GM23338 (cell line): ENCODE measurements at regions not wholly inside any gene's neighbourhood (a gene's known extent, or its start where the extent isn't known, plus 50 kb on each side); places are given as distances from the start of the nearest gene placed in this dataset.
"Not testable (repeated sequence)": the region's sequence is repeated elsewhere in the genome, so short reads cannot be mapped to it uniquely, and the experiment has no call there.

Experiments used
- ATAC-seq: fragments of 200-7000 bp; cut with Tn5 transposase; 3 replicates; pipeline ENCODE4 v1.9.1; 2020
- DNase-seq: peaks from one replicate; pipeline ENCODE4 v3.0.0-alpha.2; 2015; ENCODE audit warnings: low spot score
- H2AFZ ChIP-seq: fragments of 200-600 bp; sonication (generic); 2 replicates; pipeline ENCODE4 v1.8.0; 2016; ENCODE audit warnings: antibody characterized with exemption, mild to moderate bottlenecking, moderate library complexity
- H3F3A ChIP-seq: fragments of 200-600 bp; sonication (generic); replicated peaks from 2 replicates; pipeline ENCODE4 v1.8.0; 2017; ENCODE audit warnings: antibody characterized with exemption, mixed run types, low read depth
- H3K27ac ChIP-seq: fragments of 200-600 bp; sonication (generic); 2 replicates; pipeline ENCODE4 v1.6.1; 2016; ENCODE audit warnings: low read depth
- H3K27me3 ChIP-seq: fragments of 200-600 bp; sonication (generic); 2 replicates; pipeline ENCODE4 v1.8.0; 2016; ENCODE audit warnings: mild to moderate bottlenecking, mixed run types, moderate library complexity; ENCODE audit not compliant: insufficient read depth
- H3K36me3 ChIP-seq: fragments of 200-600 bp; sonication (generic); 2 replicates; pipeline ENCODE4 v1.8.0; 2016; ENCODE audit warnings: mild to moderate bottlenecking; ENCODE audit not compliant: insufficient read depth
- H3K4me1 ChIP-seq: fragments of 200-600 bp; sonication (generic); 2 replicates; pipeline ENCODE4 v1.8.0; 2016; ENCODE audit warnings: mild to moderate bottlenecking, moderate library complexity; ENCODE audit not compliant: insufficient read depth
- H3K4me2 ChIP-seq: fragments of 200-600 bp; sonication (generic); 2 replicates; pipeline ENCODE4 v1.7.1; 2017; ENCODE audit warnings: mixed run types
- H3K4me3 ChIP-seq: fragments of 200-600 bp; sonication (generic); 2 replicates; pipeline ENCODE4 v1.6.1; 2016; ENCODE audit warnings: mixed run types
- H3K79me2 ChIP-seq: fragments of 200-600 bp; sonication (generic); replicated peaks from 2 replicates; pipeline ENCODE4 v1.8.0; 2017; ENCODE audit warnings: mild to moderate bottlenecking; ENCODE audit not compliant: insufficient read depth
- H3K9me2 ChIP-seq: fragments of 200-600 bp; sonication (generic); 2 replicates; pipeline ENCODE4 v1.8.0; 2017; ENCODE audit not compliant: insufficient read depth
- H4K20me1 ChIP-seq: fragments of 200-600 bp; sonication (generic); replicated peaks from 2 replicates; pipeline ENCODE4 v1.8.0; 2017; ENCODE audit warnings: mild to moderate bottlenecking; ENCODE audit not compliant: insufficient read depth
- H3K27ac Mint-ChIP-seq: 2 replicates; pipeline ENCODE4 v1.8.0; 2020; ENCODE audit warnings: inconsistent platforms, mild to moderate bottlenecking, moderate library complexity, mixed read lengths
- H3K27me3 Mint-ChIP-seq: 3 replicates; pipeline ENCODE4 v1.8.0; 2022; ENCODE audit warnings: low read depth, mild to moderate bottlenecking, moderate library complexity, mixed read lengths, inconsistent platforms; ENCODE audit not compliant: insufficient read depth, poor library complexity
- H3K36me3 Mint-ChIP-seq: 3 replicates; pipeline ENCODE4 v1.8.0; 2021; ENCODE audit warnings: low read depth, mild to moderate bottlenecking, inconsistent platforms, moderate library complexity, mixed read lengths
- H3K4me1 Mint-ChIP-seq: 3 replicates; pipeline ENCODE4 v1.8.0; 2020; ENCODE audit warnings: mild to moderate bottlenecking, inconsistent platforms, mixed read lengths
- H3K4me3 Mint-ChIP-seq: 3 replicates; pipeline ENCODE4 v1.8.0; 2021; ENCODE audit warnings: moderate library complexity, mild to moderate bottlenecking, inconsistent platforms, mixed read lengths
- H3K9me3 Mint-ChIP-seq: 3 replicates; pipeline ENCODE4 v1.8.0; 2020; ENCODE audit warnings: moderate library complexity, mild to moderate bottlenecking, inconsistent platforms, mixed read lengths
- CREB1 ChIP-seq: fragments of 250-450 bp; sonication (Bioruptor Pico); IDR thresholded peaks from 2 replicates; pipeline ENCODE4 v1.5.0; 2020; ENCODE audit warnings: low read depth, mild to moderate bottlenecking, moderate library complexity
- EZH2 ChIP-seq: fragments of 200-600 bp; sonication (generic); IDR thresholded peaks from one replicate; pipeline ENCODE4 v1.8.0; 2017; ENCODE audit warnings: antibody characterized with exemption, mild to moderate bottlenecking, low read depth; ENCODE audit not compliant: unreplicated experiment
- EZH2phosphoT487 ChIP-seq: fragments of 200-600 bp; sonication (generic); IDR thresholded peaks from one replicate; pipeline ENCODE4 v1.8.1; 2018; ENCODE audit warnings: antibody characterized with exemption; ENCODE audit not compliant: unreplicated experiment
- NANOG ChIP-seq: IDR thresholded peaks from 2 replicates; pipeline ENCODE4 v1.6.1; 2016; ENCODE audit warnings: antibody characterized with exemption, borderline replicate concordance
- STAT1 ChIP-seq: IDR thresholded peaks from one replicate; pipeline ENCODE4 v1.6.1; 2016; ENCODE audit warnings: antibody characterized with exemption; ENCODE audit not compliant: unreplicated experiment
- ZNF114 ChIP-seq: fragments of 250-450 bp; sonication (Bioruptor Pico); IDR thresholded peaks from 2 replicates; pipeline ENCODE4 v1.5.0; 2020; ENCODE audit warnings: mild to moderate bottlenecking, moderate library complexity
- ZNF331 ChIP-seq: fragments of 250-450 bp; sonication (Bioruptor Pico); IDR thresholded peaks from 2 replicates; pipeline ENCODE4 v1.5.0; 2020; ENCODE audit warnings: low read depth, mild to moderate bottlenecking, moderate library complexity
- TF ChIP-seq, protein P1 (sequence below), 2 experiments: fragments of 200-600 bp in 1 of 2; sonication (generic) in 1 of 2; conservative IDR thresholded peaks; 2 replicates each; pipeline versions ENCODE4 v1.5.1 to v1.6.1; 2016 to 2017; ENCODE audit warnings: antibody characterized with exemption in 2 of 2, low read depth in 2 of 2, mild to moderate bottlenecking in 2 of 2, moderate library complexity in 1 of 2
- TF ChIP-seq, protein P2 (sequence below): fragments of 250-450 bp; sonication (Bioruptor Pico); IDR thresholded peaks from 2 replicates; pipeline ENCODE4 v1.5.0; 2020; ENCODE audit warnings: mild to moderate bottlenecking, moderate library complexity
- TF ChIP-seq, protein P3 (sequence below): IDR thresholded peaks from one replicate; pipeline ENCODE4 v1.6.1; 2018; ENCODE audit warnings: antibody characterized with exemption; ENCODE audit not compliant: unreplicated experiment

DNA sequence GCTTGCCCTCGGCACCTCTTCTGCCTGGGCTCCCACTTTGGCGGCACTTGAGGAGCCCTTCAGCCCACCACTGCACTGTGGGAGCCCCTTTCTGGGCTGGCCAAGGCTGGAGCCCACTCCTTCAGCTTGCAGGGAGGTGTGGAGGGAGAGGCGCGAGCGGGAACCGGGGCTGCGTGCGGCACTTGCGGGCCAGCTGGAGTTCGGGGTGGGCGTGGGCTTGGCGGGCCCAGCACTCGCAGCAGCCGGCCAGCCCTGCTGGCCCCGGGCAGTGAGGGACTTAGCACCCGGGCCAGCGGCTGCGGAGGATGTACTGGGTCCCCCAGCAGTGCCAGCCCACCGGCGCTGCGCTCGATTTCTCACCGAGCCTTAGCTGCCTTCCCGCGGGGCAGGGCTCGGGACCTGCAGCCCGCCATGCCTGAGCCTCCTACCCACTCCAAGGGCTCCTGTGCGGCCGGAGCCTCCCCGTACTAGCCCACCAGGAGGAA, 699.1 kb downstream of the C12orf50 start:
- not testable (repeated sequence) for H3K27me3 ChIP-seq, H3K4me1 Mint-ChIP-seq, H3K79me2 ChIP-seq, H3K4me3 Mint-ChIP-seq, H3K9me2 ChIP-seq, DNase-seq, H3K27ac Mint-ChIP-seq, H3K4me3 ChIP-seq, H2AFZ ChIP-seq, H3K36me3 ChIP-seq, H3K36me3 Mint-ChIP-seq, ATAC-seq, H3K27me3 Mint-ChIP-seq, H4K20me1 ChIP-seq, H3K9me3 Mint-ChIP-seq, H3K27ac ChIP-seq, H3F3A ChIP-seq, H3K4me1 ChIP-seq, H3K4me2 ChIP-seq

DNA sequence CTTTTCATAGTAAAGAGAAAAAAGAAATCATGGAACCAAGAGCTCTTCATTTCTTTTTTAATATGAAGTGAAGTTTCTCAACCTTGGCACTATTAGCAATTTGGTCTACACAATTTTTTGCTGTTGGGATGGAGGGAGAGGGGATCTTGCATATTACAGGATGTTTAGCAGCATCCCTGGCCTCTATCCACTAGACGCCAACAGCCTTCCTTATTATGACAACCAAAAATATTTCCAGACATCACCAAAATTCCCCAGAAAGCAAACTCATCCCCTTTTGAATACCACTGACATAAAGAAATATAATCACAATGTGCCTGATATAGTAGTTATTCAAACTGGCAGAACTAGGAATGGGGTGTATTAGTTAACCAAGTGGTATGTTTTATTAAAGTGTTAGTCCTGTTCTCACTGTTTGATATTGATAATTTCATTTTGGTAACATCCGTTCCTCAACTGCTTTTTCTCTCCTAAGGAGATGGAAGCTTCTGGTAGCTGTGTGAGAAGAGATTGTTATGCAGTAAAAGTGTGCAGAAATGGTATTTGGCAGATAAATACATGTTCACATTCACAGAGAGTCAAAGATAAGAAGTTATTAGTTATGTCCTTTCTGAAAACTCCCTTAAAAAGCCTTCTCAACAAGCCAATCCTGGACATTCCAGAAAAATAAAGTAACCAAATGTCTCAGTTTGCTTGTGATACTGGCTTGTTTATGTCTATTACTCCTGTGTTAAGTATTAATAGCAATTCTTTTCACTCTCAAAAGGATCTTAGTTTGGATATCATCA, 699.9 kb downstream of the C12orf50 start:
- ATAC-seq, result no peak
- DNase-seq, result no peak
- no peaks in the 10 kb centered on the region for H3K36me3 ChIP-seq
- no peaks in the 10 kb centered on the region for H4K20me1 ChIP-seq
- no peaks in the 10 kb centered on the region for H3K4me1 ChIP-seq
- H3K27ac ChIP-seq, result no peak overlapping the region
- Mint-ChIP-seq H3K36me3 (no peaks in the 10 kb centered on the region), H3K4me1 (no peaks in the 10 kb centered on the region; the same call in 2 of the 3 replicates), H3K9me3 (no peaks in the 10 kb centered on the region), H3K4me3 (no peak overlapping the region), H3K27me3 (no peaks in the 10 kb centered on the region), H3K27ac (no peak overlapping the region)
- H2AFZ ChIP-seq, result no peak overlapping the region
- no peaks in the 10 kb centered on the region for H3K27me3 ChIP-seq
- no peaks in the 10 kb centered on the region for H3K79me2 ChIP-seq
- H3K4me2 ChIP-seq, result no peak overlapping the region
- no peak overlapping the region for H3K4me3 ChIP-seq
- no peaks in the 10 kb centered on the region for H3K9me2 ChIP-seq
- H3F3A ChIP-seq, result no peaks in the 10 kb centered on the region
- TF ChIP-seq ZNF114 (CRISPR knock-in tag) (no peak), EZH2phosphoT487 (no peak), EZH2 (no peak), NANOG (no peak), CREB1 (no peak), ZNF331 (CRISPR knock-in tag) (no peak), STAT1 (no peak)
- TF ChIP-seq, protein P1, sequence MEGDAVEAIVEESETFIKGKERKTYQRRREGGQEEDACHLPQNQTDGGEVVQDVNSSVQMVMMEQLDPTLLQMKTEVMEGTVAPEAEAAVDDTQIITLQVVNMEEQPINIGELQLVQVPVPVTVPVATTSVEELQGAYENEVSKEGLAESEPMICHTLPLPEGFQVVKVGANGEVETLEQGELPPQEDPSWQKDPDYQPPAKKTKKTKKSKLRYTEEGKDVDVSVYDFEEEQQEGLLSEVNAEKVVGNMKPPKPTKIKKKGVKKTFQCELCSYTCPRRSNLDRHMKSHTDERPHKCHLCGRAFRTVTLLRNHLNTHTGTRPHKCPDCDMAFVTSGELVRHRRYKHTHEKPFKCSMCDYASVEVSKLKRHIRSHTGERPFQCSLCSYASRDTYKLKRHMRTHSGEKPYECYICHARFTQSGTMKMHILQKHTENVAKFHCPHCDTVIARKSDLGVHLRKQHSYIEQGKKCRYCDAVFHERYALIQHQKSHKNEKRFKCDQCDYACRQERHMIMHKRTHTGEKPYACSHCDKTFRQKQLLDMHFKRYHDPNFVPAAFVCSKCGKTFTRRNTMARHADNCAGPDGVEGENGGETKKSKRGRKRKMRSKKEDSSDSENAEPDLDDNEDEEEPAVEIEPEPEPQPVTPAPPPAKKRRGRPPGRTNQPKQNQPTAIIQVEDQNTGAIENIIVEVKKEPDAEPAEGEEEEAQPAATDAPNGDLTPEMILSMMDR (conservative IDR thresholded peaks at IDR 0.05; ENCODE audit: low read depth in 2 of 2), result no peak
- TF ChIP-seq, protein P2, sequence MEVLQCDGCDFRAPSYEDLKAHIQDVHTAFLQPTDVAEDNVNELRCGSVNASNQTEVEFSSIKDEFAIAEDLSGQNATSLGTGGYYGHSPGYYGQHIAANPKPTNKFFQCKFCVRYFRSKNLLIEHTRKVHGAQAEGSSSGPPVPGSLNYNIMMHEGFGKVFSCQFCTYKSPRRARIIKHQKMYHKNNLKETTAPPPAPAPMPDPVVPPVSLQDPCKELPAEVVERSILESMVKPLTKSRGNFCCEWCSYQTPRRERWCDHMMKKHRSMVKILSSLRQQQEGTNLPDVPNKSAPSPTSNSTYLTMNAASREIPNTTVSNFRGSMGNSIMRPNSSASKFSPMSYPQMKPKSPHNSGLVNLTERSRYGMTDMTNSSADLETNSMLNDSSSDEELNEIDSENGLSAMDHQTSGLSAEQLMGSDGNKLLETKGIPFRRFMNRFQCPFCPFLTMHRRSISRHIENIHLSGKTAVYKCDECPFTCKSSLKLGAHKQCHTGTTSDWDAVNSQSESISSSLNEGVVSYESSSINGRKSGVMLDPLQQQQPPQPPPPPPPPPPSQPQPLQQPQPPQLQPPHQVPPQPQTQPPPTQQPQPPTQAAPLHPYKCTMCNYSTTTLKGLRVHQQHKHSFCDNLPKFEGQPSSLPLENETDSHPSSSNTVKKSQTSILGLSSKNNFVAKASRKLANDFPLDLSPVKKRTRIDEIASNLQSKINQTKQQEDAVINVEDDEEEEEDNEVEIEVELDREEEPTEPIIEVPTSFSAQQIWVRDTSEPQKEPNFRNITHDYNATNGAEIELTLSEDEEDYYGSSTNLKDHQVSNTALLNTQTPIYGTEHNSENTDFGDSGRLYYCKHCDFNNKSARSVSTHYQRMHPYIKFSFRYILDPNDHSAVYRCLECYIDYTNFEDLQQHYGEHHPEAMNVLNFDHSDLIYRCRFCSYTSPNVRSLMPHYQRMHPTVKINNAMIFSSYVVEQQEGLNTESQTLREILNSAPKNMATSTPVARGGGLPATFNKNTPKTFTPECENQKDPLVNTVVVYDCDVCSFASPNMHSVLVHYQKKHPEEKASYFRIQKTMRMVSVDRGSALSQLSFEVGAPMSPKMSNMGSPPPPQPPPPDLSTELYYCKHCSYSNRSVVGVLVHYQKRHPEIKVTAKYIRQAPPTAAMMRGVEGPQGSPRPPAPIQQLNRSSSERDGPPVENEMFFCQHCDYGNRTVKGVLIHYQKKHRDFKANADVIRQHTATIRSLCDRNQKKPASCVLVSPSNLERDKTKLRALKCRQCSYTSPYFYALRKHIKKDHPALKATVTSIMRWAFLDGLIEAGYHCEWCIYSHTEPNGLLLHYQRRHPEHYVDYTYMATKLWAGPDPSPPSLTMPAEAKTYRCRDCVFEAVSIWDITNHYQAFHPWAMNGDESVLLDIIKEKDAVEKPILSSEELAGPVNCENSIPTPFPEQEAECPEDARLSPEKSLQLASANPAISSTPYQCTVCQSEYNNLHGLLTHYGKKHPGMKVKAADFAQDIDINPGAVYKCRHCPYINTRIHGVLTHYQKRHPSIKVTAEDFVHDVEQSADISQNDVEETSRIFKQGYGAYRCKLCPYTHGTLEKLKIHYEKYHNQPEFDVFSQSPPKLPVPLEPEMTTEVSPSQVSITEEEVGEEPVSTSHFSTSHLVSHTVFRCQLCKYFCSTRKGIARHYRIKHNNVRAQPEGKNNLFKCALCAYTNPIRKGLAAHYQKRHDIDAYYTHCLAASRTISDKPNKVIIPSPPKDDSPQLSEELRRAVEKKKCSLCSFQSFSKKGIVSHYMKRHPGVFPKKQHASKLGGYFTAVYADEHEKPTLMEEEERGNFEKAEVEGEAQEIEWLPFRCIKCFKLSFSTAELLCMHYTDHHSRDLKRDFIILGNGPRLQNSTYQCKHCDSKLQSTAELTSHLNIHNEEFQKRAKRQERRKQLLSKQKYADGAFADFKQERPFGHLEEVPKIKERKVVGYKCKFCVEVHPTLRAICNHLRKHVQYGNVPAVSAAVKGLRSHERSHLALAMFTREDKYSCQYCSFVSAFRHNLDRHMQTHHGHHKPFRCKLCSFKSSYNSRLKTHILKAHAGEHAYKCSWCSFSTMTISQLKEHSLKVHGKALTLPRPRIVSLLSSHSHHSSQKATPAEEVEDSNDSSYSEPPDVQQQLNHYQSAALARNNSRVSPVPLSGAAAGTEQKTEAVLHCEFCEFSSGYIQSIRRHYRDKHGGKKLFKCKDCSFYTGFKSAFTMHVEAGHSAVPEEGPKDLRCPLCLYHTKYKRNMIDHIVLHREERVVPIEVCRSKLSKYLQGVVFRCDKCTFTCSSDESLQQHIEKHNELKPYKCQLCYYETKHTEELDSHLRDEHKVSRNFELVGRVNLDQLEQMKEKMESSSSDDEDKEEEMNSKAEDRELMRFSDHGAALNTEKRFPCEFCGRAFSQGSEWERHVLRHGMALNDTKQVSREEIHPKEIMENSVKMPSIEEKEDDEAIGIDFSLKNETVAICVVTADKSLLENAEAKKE, result no peak
- TF ChIP-seq, protein P3, sequence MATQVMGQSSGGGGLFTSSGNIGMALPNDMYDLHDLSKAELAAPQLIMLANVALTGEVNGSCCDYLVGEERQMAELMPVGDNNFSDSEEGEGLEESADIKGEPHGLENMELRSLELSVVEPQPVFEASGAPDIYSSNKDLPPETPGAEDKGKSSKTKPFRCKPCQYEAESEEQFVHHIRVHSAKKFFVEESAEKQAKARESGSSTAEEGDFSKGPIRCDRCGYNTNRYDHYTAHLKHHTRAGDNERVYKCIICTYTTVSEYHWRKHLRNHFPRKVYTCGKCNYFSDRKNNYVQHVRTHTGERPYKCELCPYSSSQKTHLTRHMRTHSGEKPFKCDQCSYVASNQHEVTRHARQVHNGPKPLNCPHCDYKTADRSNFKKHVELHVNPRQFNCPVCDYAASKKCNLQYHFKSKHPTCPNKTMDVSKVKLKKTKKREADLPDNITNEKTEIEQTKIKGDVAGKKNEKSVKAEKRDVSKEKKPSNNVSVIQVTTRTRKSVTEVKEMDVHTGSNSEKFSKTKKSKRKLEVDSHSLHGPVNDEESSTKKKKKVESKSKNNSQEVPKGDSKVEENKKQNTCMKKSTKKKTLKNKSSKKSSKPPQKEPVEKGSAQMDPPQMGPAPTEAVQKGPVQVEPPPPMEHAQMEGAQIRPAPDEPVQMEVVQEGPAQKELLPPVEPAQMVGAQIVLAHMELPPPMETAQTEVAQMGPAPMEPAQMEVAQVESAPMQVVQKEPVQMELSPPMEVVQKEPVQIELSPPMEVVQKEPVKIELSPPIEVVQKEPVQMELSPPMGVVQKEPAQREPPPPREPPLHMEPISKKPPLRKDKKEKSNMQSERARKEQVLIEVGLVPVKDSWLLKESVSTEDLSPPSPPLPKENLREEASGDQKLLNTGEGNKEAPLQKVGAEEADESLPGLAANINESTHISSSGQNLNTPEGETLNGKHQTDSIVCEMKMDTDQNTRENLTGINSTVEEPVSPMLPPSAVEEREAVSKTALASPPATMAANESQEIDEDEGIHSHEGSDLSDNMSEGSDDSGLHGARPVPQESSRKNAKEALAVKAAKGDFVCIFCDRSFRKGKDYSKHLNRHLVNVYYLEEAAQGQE, result no peak
